ENCODE measurements at regions not wholly inside any gene's neighbourhood (a gene's known extent, or its start where the extent isn't known, plus 50 kb on each side); places are given as distances from the start of the nearest gene placed in this dataset.

- Histone ChIP-seq H3K9me3 (ENCODE audit: low read length) (no peaks in the 10 kb centered on the region), H3K27ac (ENCODE audit: low read depth, low read length) (no peak overlapping the region), H3K4me1 (ENCODE audit: insufficient read depth, low read length) (no peaks in the 10 kb centered on the region), H3K27me3 (ENCODE audit: control insufficient read depth in 1 of 2, insufficient read depth in 2 of 2, low read length in 2 of 2) (no peaks in the 10 kb centered on the region), H3K9ac (ENCODE audit: low read length) (no peak overlapping the region), H3K4me3 (ENCODE audit: low read depth in 1 of 2, low read length in 2 of 2) (no peak overlapping the region), H3K36me3 (ENCODE audit: insufficient read depth, low read length) (no peaks in the 10 kb centered on the region)
These were observed 175.0 kb downstream of the CYP26A1 start for GRCh38 chr10:93248583-93249227.

GRCh38 chr10:93250010-93250409 lies 176.3 kb downstream of the CYP26A1 start:
- Histone ChIP-seq H3K36me3 (ENCODE audit: insufficient read depth, low read length) (no peaks in the 10 kb centered on the region), H3K27me3 (ENCODE audit: control insufficient read depth in 1 of 2, insufficient read depth in 2 of 2, low read length in 2 of 2) (no peaks in the 10 kb centered on the region), H3K4me1 (ENCODE audit: insufficient read depth, low read length) (no peaks in the 10 kb centered on the region), H3K9me3 (ENCODE audit: low read length) (no peaks in the 10 kb centered on the region), H3K27ac (ENCODE audit: low read depth, low read length) (no peak overlapping the region), H3K4me3 (ENCODE audit: low read depth in 1 of 2, low read length in 2 of 2) (no peak overlapping the region), H3K9ac (ENCODE audit: low read length) (no peak overlapping the region)

GRCh38 chr10:93254180-93254853 lies 180.6 kb downstream of the CYP26A1 start:
- Histone ChIP-seq H3K27ac (ENCODE audit: low read depth, low read length) (no peak overlapping the region), H3K27me3 (ENCODE audit: control insufficient read depth in 1 of 2, insufficient read depth in 2 of 2, low read length in 2 of 2) (no peaks in the 10 kb centered on the region), H3K9me3 (ENCODE audit: low read length) (no peaks in the 10 kb centered on the region), H3K4me1 (ENCODE audit: insufficient read depth, low read length) (no peaks in the 10 kb centered on the region), H3K9ac (ENCODE audit: low read length) (no peak overlapping the region), H3K4me3 (ENCODE audit: low read depth in 1 of 2, low read length in 2 of 2) (no peak overlapping the region), H3K36me3 (ENCODE audit: insufficient read depth, low read length) (no peaks in the 10 kb centered on the region)

- H3K27ac ChIP-seq (ENCODE audit: low read depth, low read length) = no peak overlapping the region
- H3K9me3 ChIP-seq (ENCODE audit: low read length) = no peaks in the 10 kb centered on the region
- no peaks in the 10 kb centered on the region for H3K36me3 ChIP-seq (ENCODE audit: insufficient read depth, low read length)
- no peaks in the 10 kb centered on the region for H3K27me3 ChIP-seq (ENCODE audit: control insufficient read depth in 1 of 2, insufficient read depth in 2 of 2, low read length in 2 of 2)
- no peaks in the 10 kb centered on the region for H3K4me1 ChIP-seq (ENCODE audit: insufficient read depth, low read length)
- no peak overlapping the region for H3K9ac ChIP-seq (ENCODE audit: low read length)
- no peak overlapping the region for H3K4me3 ChIP-seq (ENCODE audit: low read depth in 1 of 2, low read length in 2 of 2)
These were observed 181.9 kb downstream of the CYP26A1 start for GRCh38 chr10:93255546-93255945.

Data from muscle layer of colon (tissue), 2 donors.